Lung (tissue), 11 donors: ENCODE measurements at regions not wholly inside any gene's neighbourhood (a gene's known extent, or its start where the extent isn't known, plus 50 kb on each side); places are given as distances from the start of the nearest gene placed in this dataset.

Experiments
- ATAC-seq: fragments of 200-7000 bp; cut with Tn5 transposase; one replicate; pipeline ENCODE4 v1.9.1; 2020; ENCODE audit warnings: moderate number of reproducible peaks; ENCODE audit not compliant: insufficient read depth, low FRiP score
- DNase-seq, 3 donors: peaks; one replicate each; pipeline ENCODE4 v3.0.0-alpha.2; 2013 to 2017
- H3K27ac ChIP-seq, 2 donors: one replicate each; pipeline ENCODE4 v1.5.1; 2013; ENCODE audit warnings: mild to moderate bottlenecking in 2 of 2, moderate library complexity in 2 of 2, control low read depth in 1 of 2, inconsistent platforms in 1 of 2, low read depth in 1 of 2, low read length in 1 of 2
- H3K27me3 ChIP-seq, 3 donors: one replicate each; pipeline ENCODE4 v1.5.1; 2013; ENCODE audit warnings: low read length in 2 of 3; ENCODE audit not compliant: control insufficient read depth in 3 of 3, insufficient read depth in 3 of 3
- H3K36me3 ChIP-seq, 4 donors: one replicate each; pipeline ENCODE4 v1.5.1; 2013; ENCODE audit warnings: low read length in 4 of 4, mild to moderate bottlenecking in 1 of 4, moderate library complexity in 1 of 4; ENCODE audit not compliant: control insufficient read depth in 4 of 4, insufficient read depth in 4 of 4
- H3K4me1 ChIP-seq, 5 donors: one replicate each; pipeline ENCODE4 v1.5.1; 2013; ENCODE audit warnings: low read length in 5 of 5, mild to moderate bottlenecking in 2 of 5, moderate library complexity in 1 of 5; ENCODE audit not compliant: control insufficient read depth in 5 of 5, insufficient read depth in 5 of 5
- H3K4me3 ChIP-seq: one replicate; pipeline ENCODE4 v1.5.1; 2013; ENCODE audit warnings: mild to moderate bottlenecking, control low read depth, moderate library complexity
- H3K9ac ChIP-seq, 2 donors: one replicate each; pipeline ENCODE4 v1.5.1; 2013; ENCODE audit warnings: low read length in 2 of 2, control low read depth in 1 of 2; ENCODE audit not compliant: insufficient read depth in 1 of 2
- H3K9me3 ChIP-seq, 4 donors: one replicate each; pipeline ENCODE4 v1.5.1; 2013; ENCODE audit warnings: low read length in 3 of 4, mild to moderate bottlenecking in 1 of 4, moderate library complexity in 1 of 4; ENCODE audit not compliant: control insufficient read depth in 4 of 4, insufficient read depth in 3 of 4
- WGBS, 2 donors: extraction: QIAGEN DNeasy Blood & Tissue Kit; methylation state at CpG; one replicate each; pipeline ENCODE4 v1.1.7; 2013; 5-methylcytosine and 5-hydroxymethylcytosine counted together
- TF ChIP-seq, protein P1 (sequence below): IDR thresholded peaks from 2 replicates; pipeline ENCODE4 v1.5.1; 2012; ENCODE audit warnings: mild to moderate bottlenecking; ENCODE audit errors: control extremely low read depth, extremely low read depth
- donor health status: control.
- donor health status: control.
- donor health status: Bipolar disorder and iron deficiency.
- donor health status: healthy.
- donor health status: DM: yes; HTN: yes; CAD: no.

DNA sequence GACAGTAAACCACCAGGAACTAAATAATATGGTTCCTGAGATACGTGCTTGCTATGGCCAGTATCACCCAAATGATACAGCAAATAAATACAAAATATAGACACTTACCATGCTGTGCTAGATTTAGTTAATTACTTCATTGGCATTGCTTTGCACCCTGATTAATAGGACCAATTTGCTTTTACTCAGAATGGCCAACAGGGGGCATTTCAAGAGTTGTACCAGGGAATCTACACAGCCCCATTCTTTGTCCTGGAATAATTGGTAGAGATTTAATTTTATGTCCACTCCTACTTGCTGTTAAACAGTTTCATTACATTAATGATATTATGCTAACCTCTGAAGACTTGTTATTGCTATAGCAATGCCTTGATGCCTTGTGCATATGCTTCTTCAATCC, 280.8 kb downstream of the RERGL start:
- no peak for ATAC-seq
- H3K9me3 ChIP-seq: peaks cover 0 to 13% (median 6%) of the 10 kb centered on the region in 4 donors
- no peaks in the 10 kb centered on the region for H3K27me3 ChIP-seq
- TF ChIP-seq, protein P1, sequence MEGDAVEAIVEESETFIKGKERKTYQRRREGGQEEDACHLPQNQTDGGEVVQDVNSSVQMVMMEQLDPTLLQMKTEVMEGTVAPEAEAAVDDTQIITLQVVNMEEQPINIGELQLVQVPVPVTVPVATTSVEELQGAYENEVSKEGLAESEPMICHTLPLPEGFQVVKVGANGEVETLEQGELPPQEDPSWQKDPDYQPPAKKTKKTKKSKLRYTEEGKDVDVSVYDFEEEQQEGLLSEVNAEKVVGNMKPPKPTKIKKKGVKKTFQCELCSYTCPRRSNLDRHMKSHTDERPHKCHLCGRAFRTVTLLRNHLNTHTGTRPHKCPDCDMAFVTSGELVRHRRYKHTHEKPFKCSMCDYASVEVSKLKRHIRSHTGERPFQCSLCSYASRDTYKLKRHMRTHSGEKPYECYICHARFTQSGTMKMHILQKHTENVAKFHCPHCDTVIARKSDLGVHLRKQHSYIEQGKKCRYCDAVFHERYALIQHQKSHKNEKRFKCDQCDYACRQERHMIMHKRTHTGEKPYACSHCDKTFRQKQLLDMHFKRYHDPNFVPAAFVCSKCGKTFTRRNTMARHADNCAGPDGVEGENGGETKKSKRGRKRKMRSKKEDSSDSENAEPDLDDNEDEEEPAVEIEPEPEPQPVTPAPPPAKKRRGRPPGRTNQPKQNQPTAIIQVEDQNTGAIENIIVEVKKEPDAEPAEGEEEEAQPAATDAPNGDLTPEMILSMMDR: no peak
- H3K27ac ChIP-seq: no peak overlapping the region
- no peak overlapping the region for H3K9ac ChIP-seq
- WGBS, 2 donors: 35 to 62% methylated on average over 1 of the region's 1 CpG
- H3K36me3 ChIP-seq: no peaks in the 10 kb centered on the region
- no peaks in the 10 kb centered on the region for H3K4me1 ChIP-seq
- no peak for DNase-seq
- no peak overlapping the region for H3K4me3 ChIP-seq

DNA sequence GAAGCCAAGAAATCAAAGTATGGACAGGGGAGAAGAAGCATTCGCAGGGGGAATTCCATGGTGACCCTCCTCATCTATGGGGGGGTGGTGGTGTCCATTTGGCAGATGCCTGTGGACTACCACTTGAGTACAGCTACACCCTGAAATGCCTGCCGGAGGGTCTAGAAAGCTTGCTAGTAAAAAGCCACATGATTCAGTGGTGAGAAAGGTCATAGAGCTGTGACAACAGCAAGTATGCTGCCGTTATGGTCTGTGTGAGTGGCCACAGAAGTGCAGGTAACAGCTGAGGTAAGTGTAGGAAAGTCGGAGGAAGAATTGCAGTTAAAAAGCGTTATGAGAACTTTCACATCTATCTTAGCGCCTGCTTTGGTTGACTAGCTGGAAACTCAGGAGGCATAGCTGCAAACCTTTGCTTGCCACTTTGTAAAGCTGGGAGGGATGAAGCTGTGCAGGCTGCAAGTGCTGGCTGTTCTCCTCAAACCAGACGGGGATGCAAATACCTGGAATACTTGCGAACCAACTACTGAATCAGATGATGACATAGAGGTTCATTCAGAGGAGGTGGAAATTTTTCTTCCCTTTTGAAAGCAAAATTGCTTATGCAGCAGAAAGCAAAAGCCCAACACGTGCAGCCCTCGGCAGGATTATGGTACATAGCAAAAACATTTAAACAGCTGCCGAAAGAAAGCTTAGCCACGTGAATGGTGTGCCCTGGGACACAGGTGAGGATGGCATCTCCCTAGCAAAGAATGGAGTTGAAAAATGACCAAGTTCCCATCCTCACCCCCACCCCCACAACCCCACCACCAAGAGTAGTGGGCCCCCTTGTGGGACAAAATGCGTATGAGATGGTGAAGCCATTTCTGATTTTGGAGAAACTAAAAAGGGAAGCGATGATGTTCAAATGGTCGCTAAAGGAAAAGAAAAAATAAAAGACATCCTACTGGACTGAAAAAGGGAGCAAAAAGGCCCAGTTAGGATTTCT, 287.0 kb downstream of the RERGL start:
- Histone ChIP-seq H3K9me3 (peaks cover 0 to 5% (median 0%) of the 10 kb centered on the region in 4 donors), H3K4me1 (no peaks in the 10 kb centered on the region), H3K9ac (no peak overlapping the region), H3K27ac (no peak overlapping the region), H3K27me3 (no peaks in the 10 kb centered on the region), H3K4me3 (no peak overlapping the region), H3K36me3 (no peaks in the 10 kb centered on the region)
- ATAC-seq: no peak
- 76 to 82% methylated on average over 15 of the region's 15 CpGs for WGBS, 2 donors
- DNase-seq: no peak
- TF ChIP-seq, protein P1: no peak

DNA sequence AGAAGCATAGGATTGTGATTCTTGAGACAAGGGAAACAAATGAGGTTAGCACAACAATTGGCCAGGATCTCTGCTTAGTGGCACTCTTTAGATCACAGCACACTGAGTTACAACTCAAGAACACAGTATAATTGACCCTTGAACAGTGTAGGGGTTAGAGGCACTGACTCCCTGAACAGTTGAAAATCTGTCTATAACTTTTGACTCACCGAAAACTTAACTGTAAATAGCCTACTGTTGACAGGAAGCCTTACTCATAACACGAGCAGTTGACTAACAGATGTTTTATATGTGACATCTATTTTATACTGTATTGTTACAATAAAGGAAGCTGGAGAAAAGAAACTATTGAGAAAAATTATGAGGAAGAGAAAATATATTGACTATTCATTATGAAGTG, 296.1 kb downstream of the RERGL start:
- no peak for DNase-seq
- WGBS, 2 donors: 56 to 61% methylated on average over 2 of the region's 2 CpGs
- Histone ChIP-seq H3K27me3 (no peaks in the 10 kb centered on the region), H3K36me3 (no peaks in the 10 kb centered on the region), H3K4me3 (no peak overlapping the region), H3K4me1 (no peaks in the 10 kb centered on the region), H3K9me3 (no peaks in the 10 kb centered on the region), H3K9ac (no peak overlapping the region), H3K27ac (no peak overlapping the region)
- TF ChIP-seq, protein P1: no peak
- ATAC-seq: no peak
